PC-9 (cell line): ENCODE measurements at regions not wholly inside any gene's neighbourhood (a gene's known extent, or its start where the extent isn't known, plus 50 kb on each side); places are given as distances from the start of the nearest gene placed in this dataset.

ENCODE experiments used
- EZH2 ChIP-seq: fragments of 200-600 bp; sonication (generic); IDR thresholded peaks from 2 replicates; pipeline ENCODE4 v1.8.0; 2017; ENCODE audit warnings: antibody characterized with exemption, low read depth
- TF ChIP-seq, protein P1 (sequence below): fragments of 200-600 bp; sonication (generic); conservative IDR thresholded peaks from 2 replicates; pipeline ENCODE4 v1.6.1; 2017; ENCODE audit warnings: mixed run types, antibody characterized with exemption, mild to moderate bottlenecking, moderate library complexity

GRCh38 chr5:159527546-159528254 is 197.4 kb upstream of the IL12B start:
- TF ChIP-seq, protein P1, sequence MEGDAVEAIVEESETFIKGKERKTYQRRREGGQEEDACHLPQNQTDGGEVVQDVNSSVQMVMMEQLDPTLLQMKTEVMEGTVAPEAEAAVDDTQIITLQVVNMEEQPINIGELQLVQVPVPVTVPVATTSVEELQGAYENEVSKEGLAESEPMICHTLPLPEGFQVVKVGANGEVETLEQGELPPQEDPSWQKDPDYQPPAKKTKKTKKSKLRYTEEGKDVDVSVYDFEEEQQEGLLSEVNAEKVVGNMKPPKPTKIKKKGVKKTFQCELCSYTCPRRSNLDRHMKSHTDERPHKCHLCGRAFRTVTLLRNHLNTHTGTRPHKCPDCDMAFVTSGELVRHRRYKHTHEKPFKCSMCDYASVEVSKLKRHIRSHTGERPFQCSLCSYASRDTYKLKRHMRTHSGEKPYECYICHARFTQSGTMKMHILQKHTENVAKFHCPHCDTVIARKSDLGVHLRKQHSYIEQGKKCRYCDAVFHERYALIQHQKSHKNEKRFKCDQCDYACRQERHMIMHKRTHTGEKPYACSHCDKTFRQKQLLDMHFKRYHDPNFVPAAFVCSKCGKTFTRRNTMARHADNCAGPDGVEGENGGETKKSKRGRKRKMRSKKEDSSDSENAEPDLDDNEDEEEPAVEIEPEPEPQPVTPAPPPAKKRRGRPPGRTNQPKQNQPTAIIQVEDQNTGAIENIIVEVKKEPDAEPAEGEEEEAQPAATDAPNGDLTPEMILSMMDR: no peak
- TF ChIP-seq EZH2: no peak
